BJ (cell line): ENCODE measurements at regions not wholly inside any gene's neighbourhood (a gene's known extent, or its start where the extent isn't known, plus 50 kb on each side); places are given as distances from the start of the nearest gene placed in this dataset.
"Not testable (repeated sequence)": the region's sequence is repeated elsewhere in the genome, so short reads cannot be mapped to it uniquely, and the experiment has no call there.

Experiments
- CTCF ChIA-PET: fragments of 350-600 bp; formaldehyde crosslinking; extraction: SDS; loops from one replicate; lab custom pipeline; 2021; ENCODE audit warnings: antibody characterized with exemption, inconsistent platforms; lab: Yijun Ruan, JAX
- POLR2A ChIA-PET: fragments of 300-600 bp; sonication (Branson Sonifier 250); formaldehyde crosslinking; extraction: SDS; loops from one replicate; lab custom pipeline; 2021; ENCODE audit warnings: antibody characterized with exemption; lab: Charles Lee
- DNase-seq: peaks from one replicate; pipeline ENCODE4 v3.0.0-alpha.2; 2011; ENCODE audit warnings: low read depth
- H3K27me3 ChIP-seq: 2 replicates; pipeline ENCODE4 v1.6.0; 2011; ENCODE audit warnings: low read length; ENCODE audit not compliant: control insufficient read depth, insufficient read depth
- H3K36me3 ChIP-seq: 2 replicates; pipeline ENCODE4 v1.5.1; 2011; ENCODE audit warnings: low read length; ENCODE audit not compliant: control insufficient read depth, insufficient read depth
- H3K4me3 ChIP-seq: 2 replicates; pipeline ENCODE4 v1.5.1; 2011; ENCODE audit warnings: low read depth, mild to moderate bottlenecking, control low read depth, low read length
- TF ChIP-seq, protein P1 (sequence below): IDR thresholded peaks from 2 replicates; pipeline ENCODE4 v1.5.1; 2011; ENCODE audit warnings: low read depth, mild to moderate bottlenecking, control low read depth, inconsistent platforms, low read length, moderate library complexity; ENCODE audit not compliant: insufficient read depth

DNA sequence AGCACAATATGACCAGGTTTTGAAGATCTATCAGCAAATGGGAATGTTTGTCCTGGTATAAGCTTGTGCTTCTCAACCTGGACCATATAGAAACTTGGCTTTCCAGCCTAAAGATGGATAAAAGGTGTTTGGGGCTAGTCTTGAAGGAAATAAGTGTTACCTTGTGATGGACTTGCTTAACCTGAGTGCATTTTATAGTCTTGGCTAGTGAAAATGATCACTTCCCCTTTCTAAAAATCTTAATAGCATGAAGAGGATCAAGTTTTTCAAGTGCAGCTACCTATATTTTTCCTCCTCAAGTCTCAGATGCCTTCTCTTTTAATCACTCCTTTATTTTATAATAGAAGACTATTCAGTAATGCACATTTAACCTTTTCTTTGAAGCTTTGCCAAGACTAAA is 919.8 kb upstream of the SLITRK1 start:
- H3K4me3 ChIP-seq, result no peak overlapping the region
- DNase-seq, result no peak
- POLR2A ChIA-PET, result no interaction called here
- TF ChIP-seq, protein P1, sequence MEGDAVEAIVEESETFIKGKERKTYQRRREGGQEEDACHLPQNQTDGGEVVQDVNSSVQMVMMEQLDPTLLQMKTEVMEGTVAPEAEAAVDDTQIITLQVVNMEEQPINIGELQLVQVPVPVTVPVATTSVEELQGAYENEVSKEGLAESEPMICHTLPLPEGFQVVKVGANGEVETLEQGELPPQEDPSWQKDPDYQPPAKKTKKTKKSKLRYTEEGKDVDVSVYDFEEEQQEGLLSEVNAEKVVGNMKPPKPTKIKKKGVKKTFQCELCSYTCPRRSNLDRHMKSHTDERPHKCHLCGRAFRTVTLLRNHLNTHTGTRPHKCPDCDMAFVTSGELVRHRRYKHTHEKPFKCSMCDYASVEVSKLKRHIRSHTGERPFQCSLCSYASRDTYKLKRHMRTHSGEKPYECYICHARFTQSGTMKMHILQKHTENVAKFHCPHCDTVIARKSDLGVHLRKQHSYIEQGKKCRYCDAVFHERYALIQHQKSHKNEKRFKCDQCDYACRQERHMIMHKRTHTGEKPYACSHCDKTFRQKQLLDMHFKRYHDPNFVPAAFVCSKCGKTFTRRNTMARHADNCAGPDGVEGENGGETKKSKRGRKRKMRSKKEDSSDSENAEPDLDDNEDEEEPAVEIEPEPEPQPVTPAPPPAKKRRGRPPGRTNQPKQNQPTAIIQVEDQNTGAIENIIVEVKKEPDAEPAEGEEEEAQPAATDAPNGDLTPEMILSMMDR, result no peak
- CTCF ChIA-PET, result no interaction called here
- no peaks in the 10 kb centered on the region for H3K27me3 ChIP-seq
- H3K36me3 ChIP-seq, result no peaks in the 10 kb centered on the region

- TF ChIP-seq, protein P1, result no peak
- Histone ChIP-seq H3K4me3 (no peak overlapping the region), H3K27me3 (no peaks in the 10 kb centered on the region), H3K36me3 (no peaks in the 10 kb centered on the region)
- ChIA-PET POLR2A (no interaction called here), CTCF (no interaction called here)
- DNase-seq, result no peak
These were observed 902.3 kb upstream of the SLITRK1 start for GRCh38 chr13:84784443-84785153.

- Histone ChIP-seq H3K36me3 (no peaks in the 10 kb centered on the region), H3K27me3 (no peaks in the 10 kb centered on the region), H3K4me3 (no peak overlapping the region)
- no peak for DNase-seq
- CTCF ChIA-PET, result no interaction called here
- POLR2A ChIA-PET, result no interaction called here
- TF ChIP-seq, protein P1, result no peak
These were observed 895.0 kb upstream of the SLITRK1 start for GRCh38 chr13:84777316-84777715.

- Histone ChIP-seq H3K36me3 (no peaks in the 10 kb centered on the region), H3K27me3 (no peaks in the 10 kb centered on the region), H3K4me3 (no peak overlapping the region)
- no peak for DNase-seq
- ChIA-PET POLR2A (no interaction called here), CTCF (no interaction called here)
- TF ChIP-seq, protein P1, result no peak
These were observed 894.3 kb upstream of the SLITRK1 start for GRCh38 chr13:84776593-84776992.

DNA sequence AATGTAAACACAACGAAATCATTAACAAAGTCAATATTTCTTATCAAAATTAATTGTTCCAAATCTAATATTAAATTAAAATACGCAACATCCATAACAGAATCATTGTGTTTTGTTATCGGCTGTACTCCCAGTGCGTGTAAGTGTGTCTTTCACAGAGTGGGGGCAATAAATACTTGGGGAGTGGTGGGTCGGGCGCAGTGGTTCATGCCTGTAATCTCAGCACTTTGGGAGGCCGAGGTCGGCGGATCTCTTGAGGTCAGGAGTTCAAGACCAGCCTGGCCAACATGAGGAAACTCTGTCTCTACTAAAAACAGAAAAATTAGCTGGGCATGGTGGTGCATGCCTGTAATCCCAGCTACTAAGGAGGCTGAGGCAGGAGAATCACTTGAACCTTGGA is 893.6 kb upstream of the SLITRK1 start:
- H3K27me3 ChIP-seq, POLR2A ChIA-PET, H3K36me3 ChIP-seq, DNase-seq, H3K4me3 ChIP-seq, CTCF ChIA-PET: not testable (repeated sequence)

- TF ChIP-seq, protein P1, result no peak
- ChIA-PET POLR2A (no interaction called here), CTCF (no interaction called here)
- Histone ChIP-seq H3K4me3 (no peak overlapping the region), H3K27me3 (no peaks in the 10 kb centered on the region), H3K36me3 (no peaks in the 10 kb centered on the region)
- DNase-seq, result no peak
These were observed 891.8 kb upstream of the SLITRK1 start for GRCh38 chr13:84774111-84774510.
